ENCODE measurements at regions not wholly inside any gene's neighbourhood (a gene's known extent, or its start where the extent isn't known, plus 50 kb on each side); places are given as distances from the start of the nearest gene placed in this dataset.

DNA sequence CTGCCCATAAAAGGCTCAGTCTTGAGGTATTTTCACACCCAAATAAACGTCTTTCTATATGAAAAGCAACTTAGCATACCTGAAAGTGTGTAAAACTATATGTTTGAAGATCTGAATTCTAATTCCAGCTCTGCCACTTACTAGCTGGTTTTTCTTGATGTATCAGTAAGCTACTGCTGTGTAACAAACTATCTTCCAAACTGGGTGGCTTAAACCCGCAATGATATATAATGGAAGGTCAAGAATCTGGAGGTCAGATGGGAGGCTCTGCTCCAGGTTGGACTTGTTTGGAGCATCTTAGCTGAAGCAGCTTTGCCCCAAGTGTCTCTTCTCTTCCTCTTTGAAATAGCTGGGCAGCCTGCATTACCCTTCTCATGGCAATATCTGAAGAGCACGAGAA, 164.3 kb upstream of the IRX5 start:
- TF ChIP-seq, protein P1, sequence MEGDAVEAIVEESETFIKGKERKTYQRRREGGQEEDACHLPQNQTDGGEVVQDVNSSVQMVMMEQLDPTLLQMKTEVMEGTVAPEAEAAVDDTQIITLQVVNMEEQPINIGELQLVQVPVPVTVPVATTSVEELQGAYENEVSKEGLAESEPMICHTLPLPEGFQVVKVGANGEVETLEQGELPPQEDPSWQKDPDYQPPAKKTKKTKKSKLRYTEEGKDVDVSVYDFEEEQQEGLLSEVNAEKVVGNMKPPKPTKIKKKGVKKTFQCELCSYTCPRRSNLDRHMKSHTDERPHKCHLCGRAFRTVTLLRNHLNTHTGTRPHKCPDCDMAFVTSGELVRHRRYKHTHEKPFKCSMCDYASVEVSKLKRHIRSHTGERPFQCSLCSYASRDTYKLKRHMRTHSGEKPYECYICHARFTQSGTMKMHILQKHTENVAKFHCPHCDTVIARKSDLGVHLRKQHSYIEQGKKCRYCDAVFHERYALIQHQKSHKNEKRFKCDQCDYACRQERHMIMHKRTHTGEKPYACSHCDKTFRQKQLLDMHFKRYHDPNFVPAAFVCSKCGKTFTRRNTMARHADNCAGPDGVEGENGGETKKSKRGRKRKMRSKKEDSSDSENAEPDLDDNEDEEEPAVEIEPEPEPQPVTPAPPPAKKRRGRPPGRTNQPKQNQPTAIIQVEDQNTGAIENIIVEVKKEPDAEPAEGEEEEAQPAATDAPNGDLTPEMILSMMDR (IDR thresholded peaks at IDR 0.05): no peak
- TF ChIP-seq POLR2A (IDR thresholded peaks at IDR 0.05): no peak
